ENCODE measurements at regions not wholly inside any gene's neighbourhood (a gene's known extent, or its start where the extent isn't known, plus 50 kb on each side); places are given as distances from the start of the nearest gene placed in this dataset.
A peak's percentile ranks its signal among the peaks of the same experiment; 100 is the strongest.

DNA sequence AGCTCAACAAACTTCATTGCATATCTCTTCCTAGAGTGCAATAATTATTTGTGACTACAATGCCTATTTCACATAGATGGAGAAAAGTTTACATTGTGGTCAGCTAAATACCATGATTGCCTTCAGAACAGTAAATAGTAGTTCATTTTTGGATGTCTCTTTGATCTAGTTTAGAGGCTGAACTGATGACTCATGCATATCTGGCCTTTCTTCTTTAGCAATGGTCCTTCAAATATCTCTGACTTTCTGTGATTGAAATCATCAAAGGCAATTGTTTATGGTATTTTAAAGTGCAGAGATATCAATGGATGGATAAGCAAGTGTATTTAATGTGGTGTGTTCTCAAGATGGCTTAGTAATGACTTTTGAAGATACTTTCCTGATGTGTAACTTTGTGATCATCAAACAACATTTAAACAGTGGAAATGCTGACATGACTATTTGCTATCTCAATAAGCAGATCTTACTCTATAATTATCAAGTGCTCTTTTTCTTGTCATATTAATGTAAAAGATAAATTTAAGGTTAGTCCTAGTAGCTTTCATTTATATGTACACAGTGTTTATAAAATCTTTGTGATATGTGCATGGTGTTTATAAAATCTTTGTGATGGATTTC is 523.7 kb upstream of the SLC35B3 start (continued):
- TF ChIP-seq TCF7L2 (IDR thresholded peaks at IDR 0.05; ENCODE audit: low read depth, low read length) (peak; percentile 93), CEBPB (IDR thresholded peaks at IDR 0.05; ENCODE audit: borderline replicate concordance, low read depth, low read length) (0 out of 2 replicates have a peak, but pooled peaks have one; percentile 10), HNRNPH1 (optimal IDR thresholded peaks at IDR 0.05; ENCODE audit: low read depth, low read length) (no peak), RFXANK (CRISPR knock-in tag; IDR thresholded peaks at IDR 0.05) (no peak), MAFK (conservative IDR thresholded peaks at IDR 0.05 in 1 of 2, IDR thresholded peaks at IDR 0.05 in 1 of 2; ENCODE audit: low read length in 2 of 2) (peak; percentile 96 to 97), RARA (CRISPR knock-in tag; IDR thresholded peaks at IDR 0.05) (peak; percentile 70), TCF7 (IDR thresholded peaks at IDR 0.05; ENCODE audit: low read depth) (peak; percentile 97), TGIF2 (CRISPR knock-in tag; IDR thresholded peaks at IDR 0.05) (peak; percentile 58; the same call in 1 of the 2 replicates), IRF2 (CRISPR knock-in tag; IDR thresholded peaks at IDR 0.05) (peak; percentile 44; the same call in 1 of the 2 replicates), SOX13 (IDR thresholded peaks at IDR 0.05) (peak; percentile 28; the same call in 1 of the 2 replicates), SOX13 (CRISPR knock-in tag; conservative IDR thresholded peaks at IDR 0.05 in 1 of 2, IDR thresholded peaks at IDR 0.05 in 1 of 2) (peak in 1 of 2 experiments; percentile 97; a peak in 2 of 4 replicates), HDAC2 (CRISPR knock-in tag; IDR thresholded peaks at IDR 0.05) (peak; percentile 81), TBX3 (IDR thresholded peaks at IDR 0.05; ENCODE audit: borderline replicate concordance) (peak; percentile 86; the same call in 1 of the 2 replicates), ZNF354B (CRISPR knock-in tag; IDR thresholded peaks at IDR 0.05) (no peak), FOXA1 (IDR thresholded peaks at IDR 0.05) (no peak), FOXA1 (CRISPR knock-in tag; IDR thresholded peaks at IDR 0.05) (peak; percentile 86), NFIC (IDR thresholded peaks at IDR 0.05; ENCODE audit: low read length) (peak; percentile 80; the same call in 1 of the 2 replicates), HMG20B (CRISPR knock-in tag; conservative IDR thresholded peaks at IDR 0.05) (peak; percentile 94), ZNF839 (CRISPR knock-in tag; IDR thresholded peaks at IDR 0.05; ENCODE audit: borderline replicate concordance) (no peak), SIX4 (CRISPR knock-in tag; IDR thresholded peaks at IDR 0.05) (peak; percentile 29; the same call in 1 of the 2 replicates), TEAD3 (CRISPR knock-in tag; optimal IDR thresholded peaks at IDR 0.05; ENCODE audit: borderline replicate concordance) (peak; percentile 72), ZNF644 (CRISPR knock-in tag; IDR thresholded peaks at IDR 0.05; ENCODE audit: low read depth) (0 out of 2 replicates have a peak, but pooled peaks have one; percentile 33)
- TF ChIP-seq, protein P1, sequence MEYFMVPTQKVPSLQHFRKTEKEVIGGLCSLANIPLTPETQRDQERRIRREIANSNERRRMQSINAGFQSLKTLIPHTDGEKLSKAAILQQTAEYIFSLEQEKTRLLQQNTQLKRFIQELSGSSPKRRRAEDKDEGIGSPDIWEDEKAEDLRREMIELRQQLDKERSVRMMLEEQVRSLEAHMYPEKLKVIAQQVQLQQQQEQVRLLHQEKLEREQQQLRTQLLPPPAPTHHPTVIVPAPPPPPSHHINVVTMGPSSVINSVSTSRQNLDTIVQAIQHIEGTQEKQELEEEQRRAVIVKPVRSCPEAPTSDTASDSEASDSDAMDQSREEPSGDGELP (IDR thresholded peaks at IDR 0.05; ENCODE audit: borderline replicate concordance, low read depth), result no peak
- TF ChIP-seq, protein P2, sequence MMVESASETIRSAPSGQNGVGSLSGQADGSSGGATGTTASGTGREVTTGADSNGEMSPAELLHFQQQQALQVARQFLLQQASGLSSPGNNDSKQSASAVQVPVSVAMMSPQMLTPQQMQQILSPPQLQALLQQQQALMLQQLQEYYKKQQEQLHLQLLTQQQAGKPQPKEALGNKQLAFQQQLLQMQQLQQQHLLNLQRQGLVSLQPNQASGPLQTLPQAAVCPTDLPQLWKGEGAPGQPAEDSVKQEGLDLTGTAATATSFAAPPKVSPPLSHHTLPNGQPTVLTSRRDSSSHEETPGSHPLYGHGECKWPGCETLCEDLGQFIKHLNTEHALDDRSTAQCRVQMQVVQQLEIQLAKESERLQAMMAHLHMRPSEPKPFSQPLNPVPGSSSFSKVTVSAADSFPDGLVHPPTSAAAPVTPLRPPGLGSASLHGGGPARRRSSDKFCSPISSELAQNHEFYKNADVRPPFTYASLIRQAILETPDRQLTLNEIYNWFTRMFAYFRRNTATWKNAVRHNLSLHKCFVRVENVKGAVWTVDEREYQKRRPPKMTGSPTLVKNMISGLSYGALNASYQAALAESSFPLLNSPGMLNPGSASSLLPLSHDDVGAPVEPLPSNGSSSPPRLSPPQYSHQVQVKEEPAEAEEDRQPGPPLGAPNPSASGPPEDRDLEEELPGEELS (CRISPR knock-in tag; IDR thresholded peaks at IDR 0.05), result peak; percentile 78
- TF ChIP-seq, protein P3, sequence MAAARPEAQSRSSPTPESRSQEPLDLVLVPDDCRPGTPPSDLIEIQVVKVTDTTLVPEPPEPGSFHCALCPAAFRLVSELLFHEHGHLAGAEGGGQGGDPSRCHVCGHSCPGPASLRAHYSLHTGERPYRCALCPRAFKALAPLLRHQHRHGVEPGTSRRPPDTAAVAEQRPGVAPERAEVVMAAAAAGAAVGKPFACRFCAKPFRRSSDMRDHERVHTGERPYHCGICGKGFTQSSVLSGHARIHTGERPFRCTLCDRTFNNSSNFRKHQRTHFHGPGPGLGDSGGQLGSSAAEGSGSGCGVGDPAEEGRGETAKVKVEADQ (CRISPR knock-in tag; IDR thresholded peaks at IDR 0.05; ENCODE audit: borderline replicate concordance), result no peak
- TF ChIP-seq, protein P4, sequence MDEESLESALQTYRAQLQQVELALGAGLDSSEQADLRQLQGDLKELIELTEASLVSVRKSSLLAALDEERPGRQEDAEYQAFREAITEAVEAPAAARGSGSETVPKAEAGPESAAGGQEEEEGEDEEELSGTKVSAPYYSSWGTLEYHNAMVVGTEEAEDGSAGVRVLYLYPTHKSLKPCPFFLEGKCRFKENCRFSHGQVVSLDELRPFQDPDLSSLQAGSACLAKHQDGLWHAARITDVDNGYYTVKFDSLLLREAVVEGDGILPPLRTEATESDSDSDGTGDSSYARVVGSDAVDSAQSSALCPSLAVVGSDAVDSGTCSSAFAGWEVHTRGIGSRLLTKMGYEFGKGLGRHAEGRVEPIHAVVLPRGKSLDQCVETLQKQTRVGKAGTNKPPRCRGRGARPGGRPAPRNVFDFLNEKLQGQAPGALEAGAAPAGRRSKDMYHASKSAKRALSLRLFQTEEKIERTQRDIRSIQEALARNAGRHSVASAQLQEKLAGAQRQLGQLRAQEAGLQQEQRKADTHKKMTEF (CRISPR knock-in tag; IDR thresholded peaks at IDR 0.05), result peak; percentile 78; the same call in 1 of the 2 replicates
- TF ChIP-seq, protein P5, sequence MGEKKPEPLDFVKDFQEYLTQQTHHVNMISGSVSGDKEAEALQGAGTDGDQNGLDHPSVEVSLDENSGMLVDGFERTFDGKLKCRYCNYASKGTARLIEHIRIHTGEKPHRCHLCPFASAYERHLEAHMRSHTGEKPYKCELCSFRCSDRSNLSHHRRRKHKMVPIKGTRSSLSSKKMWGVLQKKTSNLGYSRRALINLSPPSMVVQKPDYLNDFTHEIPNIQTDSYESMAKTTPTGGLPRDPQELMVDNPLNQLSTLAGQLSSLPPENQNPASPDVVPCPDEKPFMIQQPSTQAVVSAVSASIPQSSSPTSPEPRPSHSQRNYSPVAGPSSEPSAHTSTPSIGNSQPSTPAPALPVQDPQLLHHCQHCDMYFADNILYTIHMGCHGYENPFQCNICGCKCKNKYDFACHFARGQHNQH (CRISPR knock-in tag; IDR thresholded peaks at IDR 0.05), result no peak

Measured in HepG2 (cell line).